ENCODE measurements at regions not wholly inside any gene's neighbourhood (a gene's known extent, or its start where the extent isn't known, plus 50 kb on each side); places are given as distances from the start of the nearest gene placed in this dataset.

DNA sequence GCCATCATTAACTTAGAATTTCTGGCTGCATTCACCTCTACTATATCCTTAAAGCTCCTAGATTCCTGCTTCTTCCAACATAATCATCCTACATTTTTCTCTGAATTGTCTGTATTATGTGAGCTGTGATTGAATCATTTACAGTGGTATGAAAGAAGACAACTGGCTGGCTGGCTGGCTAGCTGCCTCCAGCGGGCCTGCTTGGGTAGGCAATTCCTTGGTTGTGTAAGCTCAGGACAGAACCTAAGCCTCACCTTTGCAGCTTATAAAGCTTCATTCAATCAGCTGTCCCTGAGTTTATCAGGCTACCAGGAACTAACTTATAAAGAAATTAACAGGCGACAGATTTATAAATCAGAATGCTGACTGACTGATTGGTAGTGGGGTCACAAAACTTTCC lies 162.7 kb upstream of the NR3C1 start:
- DNase-seq, result no peak
- TF ChIP-seq, protein P1, sequence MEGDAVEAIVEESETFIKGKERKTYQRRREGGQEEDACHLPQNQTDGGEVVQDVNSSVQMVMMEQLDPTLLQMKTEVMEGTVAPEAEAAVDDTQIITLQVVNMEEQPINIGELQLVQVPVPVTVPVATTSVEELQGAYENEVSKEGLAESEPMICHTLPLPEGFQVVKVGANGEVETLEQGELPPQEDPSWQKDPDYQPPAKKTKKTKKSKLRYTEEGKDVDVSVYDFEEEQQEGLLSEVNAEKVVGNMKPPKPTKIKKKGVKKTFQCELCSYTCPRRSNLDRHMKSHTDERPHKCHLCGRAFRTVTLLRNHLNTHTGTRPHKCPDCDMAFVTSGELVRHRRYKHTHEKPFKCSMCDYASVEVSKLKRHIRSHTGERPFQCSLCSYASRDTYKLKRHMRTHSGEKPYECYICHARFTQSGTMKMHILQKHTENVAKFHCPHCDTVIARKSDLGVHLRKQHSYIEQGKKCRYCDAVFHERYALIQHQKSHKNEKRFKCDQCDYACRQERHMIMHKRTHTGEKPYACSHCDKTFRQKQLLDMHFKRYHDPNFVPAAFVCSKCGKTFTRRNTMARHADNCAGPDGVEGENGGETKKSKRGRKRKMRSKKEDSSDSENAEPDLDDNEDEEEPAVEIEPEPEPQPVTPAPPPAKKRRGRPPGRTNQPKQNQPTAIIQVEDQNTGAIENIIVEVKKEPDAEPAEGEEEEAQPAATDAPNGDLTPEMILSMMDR (IDR thresholded peaks at IDR 0.05; ENCODE audit: low read depth, low read length), result no peak
- Histone ChIP-seq H3K9me3 (no peaks in the 10 kb centered on the region), H3K4me1 (no peaks in the 10 kb centered on the region), H3K27me3 (no peaks in the 10 kb centered on the region), H3K36me3 (no peaks in the 10 kb centered on the region), H3K4me3 (ENCODE audit: low read depth, low read length) (no peak overlapping the region)

DNA sequence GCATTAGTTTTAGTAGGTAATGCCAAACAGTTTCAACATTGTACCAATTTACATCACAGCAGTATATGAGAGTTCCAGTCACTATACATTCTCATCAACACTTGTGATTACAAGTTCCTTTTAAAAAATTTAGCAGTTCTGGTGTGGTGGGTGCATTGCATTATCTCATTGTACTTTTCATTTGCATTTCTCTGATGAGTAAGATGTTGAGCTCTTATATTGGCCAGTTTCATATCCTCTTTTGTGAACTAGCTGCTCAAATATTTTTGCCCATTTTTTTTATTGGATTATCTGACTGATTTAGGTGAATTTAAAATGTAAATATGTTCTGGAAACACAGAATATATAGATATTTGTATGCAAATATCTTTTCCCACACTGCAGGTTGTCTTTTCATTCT lies 160.9 kb upstream of the NR3C1 start:
- H3K4me1 ChIP-seq, result no peaks in the 10 kb centered on the region
- H3K36me3 ChIP-seq, result no peaks in the 10 kb centered on the region
- TF ChIP-seq, protein P1 (IDR thresholded peaks at IDR 0.05; ENCODE audit: low read depth, low read length), result no peak
- no peak overlapping the region for H3K4me3 ChIP-seq (ENCODE audit: low read depth, low read length)
- no peaks in the 10 kb centered on the region for H3K9me3 ChIP-seq
- no peak for DNase-seq
- no peaks in the 10 kb centered on the region for H3K27me3 ChIP-seq

DNA sequence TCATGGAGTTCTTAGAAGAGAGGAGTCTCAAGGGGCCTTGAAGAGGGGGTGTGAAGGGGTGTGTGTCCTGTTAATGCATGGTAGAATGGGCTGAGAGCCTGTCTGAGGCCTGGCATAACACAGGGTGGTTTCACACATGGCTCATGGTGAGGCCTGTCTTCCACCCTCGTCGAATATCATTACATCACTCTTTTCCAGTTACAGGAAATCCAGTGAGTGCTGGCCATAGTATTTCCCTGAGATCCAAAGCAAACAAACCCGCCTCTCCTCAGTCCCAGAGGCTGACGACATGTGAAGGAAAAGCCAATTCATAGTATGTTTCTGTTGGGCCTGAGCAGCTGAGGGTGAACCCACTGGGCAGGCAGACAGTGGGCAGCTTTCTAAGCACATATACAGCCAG lies 159.4 kb upstream of the NR3C1 start:
- Histone ChIP-seq H3K4me1 (no peaks in the 10 kb centered on the region), H3K27me3 (no peaks in the 10 kb centered on the region), H3K4me3 (ENCODE audit: low read depth, low read length) (no peak overlapping the region), H3K36me3 (no peaks in the 10 kb centered on the region), H3K9me3 (no peaks in the 10 kb centered on the region)
- DNase-seq, result no peak
- TF ChIP-seq, protein P1 (IDR thresholded peaks at IDR 0.05; ENCODE audit: low read depth, low read length), result no peak

DNA sequence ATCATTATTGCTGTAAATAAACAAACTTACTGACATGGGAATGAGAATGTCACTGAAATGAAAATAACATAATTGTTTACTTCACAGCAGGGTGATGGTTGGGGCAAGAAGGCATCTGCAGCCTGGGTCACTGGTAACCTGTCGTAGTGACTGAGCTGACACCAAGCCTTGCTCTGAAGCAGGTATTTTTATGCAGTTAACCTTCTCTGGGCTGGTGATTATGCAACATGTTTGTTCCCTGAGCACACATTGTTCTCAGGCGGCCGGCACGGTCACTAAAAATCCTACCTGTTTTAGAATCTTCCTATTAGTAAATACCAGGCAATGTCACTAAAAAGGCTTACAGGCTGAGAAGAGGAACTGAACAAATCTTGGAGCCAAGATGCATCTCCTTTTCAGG lies 157.7 kb upstream of the NR3C1 start:
- Histone ChIP-seq H3K27me3 (no peaks in the 10 kb centered on the region), H3K4me3 (ENCODE audit: low read depth, low read length) (no peak overlapping the region), H3K36me3 (no peaks in the 10 kb centered on the region), H3K9me3 (no peaks in the 10 kb centered on the region), H3K4me1 (no peaks in the 10 kb centered on the region)
- TF ChIP-seq, protein P1 (IDR thresholded peaks at IDR 0.05; ENCODE audit: low read depth, low read length), result no peak
- DNase-seq, result no peak

DNA sequence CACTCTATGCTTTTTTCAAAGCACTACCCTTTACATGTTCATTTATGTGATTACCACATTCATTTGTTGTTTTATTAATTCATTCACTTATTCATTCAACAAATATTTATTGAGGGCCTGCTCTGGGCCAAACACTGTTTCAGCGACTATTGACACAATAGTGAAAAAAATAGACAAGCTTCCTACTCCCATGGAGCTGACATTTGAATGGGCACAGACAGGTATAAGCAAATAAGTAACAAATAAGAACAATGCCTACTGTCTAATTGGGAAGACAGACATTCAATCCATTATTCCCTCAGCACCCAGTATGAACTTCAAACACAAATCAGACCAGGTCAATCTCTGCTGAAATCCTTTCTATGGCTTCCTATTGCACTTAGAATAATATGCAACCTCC lies 156.9 kb upstream of the NR3C1 start:
- TF ChIP-seq, protein P1 (IDR thresholded peaks at IDR 0.05; ENCODE audit: low read depth, low read length), result no peak
- H3K27me3 ChIP-seq, result no peaks in the 10 kb centered on the region
- H3K4me1 ChIP-seq, result no peaks in the 10 kb centered on the region
- H3K36me3 ChIP-seq, result no peaks in the 10 kb centered on the region
- DNase-seq, result no peak
- no peak overlapping the region for H3K4me3 ChIP-seq (ENCODE audit: low read depth, low read length)
- no peaks in the 10 kb centered on the region for H3K9me3 ChIP-seq

GRCh38 chr5:143559586-143560109 lies 156.2 kb upstream of the NR3C1 start:
- TF ChIP-seq, protein P1 (IDR thresholded peaks at IDR 0.05; ENCODE audit: low read depth, low read length), result no peak
- no peaks in the 10 kb centered on the region for H3K27me3 ChIP-seq

More at GRCh38 chr5:143559586-143560109, 156.2 kb upstream of the NR3C1 start:
- Histone ChIP-seq H3K4me3 (ENCODE audit: low read depth, low read length) (no peak overlapping the region), H3K9me3 (no peaks in the 10 kb centered on the region), H3K4me1 (no peaks in the 10 kb centered on the region), H3K36me3 (no peaks in the 10 kb centered on the region)
- no peak for DNase-seq
